BJ (cell line): ENCODE measurements at regions not wholly inside any gene's neighbourhood (a gene's known extent, or its start where the extent isn't known, plus 50 kb on each side); places are given as distances from the start of the nearest gene placed in this dataset.

ENCODE experiments used
- CTCF ChIA-PET: fragments of 350-600 bp; formaldehyde crosslinking; extraction: SDS; loops from one replicate; lab custom pipeline; 2021; ENCODE audit warnings: antibody characterized with exemption, inconsistent platforms; lab: Yijun Ruan, JAX
- POLR2A ChIA-PET: fragments of 300-600 bp; sonication (Branson Sonifier 250); formaldehyde crosslinking; extraction: SDS; loops from one replicate; lab custom pipeline; 2021; ENCODE audit warnings: antibody characterized with exemption; lab: Charles Lee
- DNase-seq: peaks from one replicate; pipeline ENCODE4 v3.0.0-alpha.2; 2011; ENCODE audit warnings: low read depth
- H3K27me3 ChIP-seq: 2 replicates; pipeline ENCODE4 v1.6.0; 2011; ENCODE audit warnings: low read length; ENCODE audit not compliant: control insufficient read depth, insufficient read depth
- H3K36me3 ChIP-seq: 2 replicates; pipeline ENCODE4 v1.5.1; 2011; ENCODE audit warnings: low read length; ENCODE audit not compliant: control insufficient read depth, insufficient read depth
- H3K4me3 ChIP-seq: 2 replicates; pipeline ENCODE4 v1.5.1; 2011; ENCODE audit warnings: low read depth, mild to moderate bottlenecking, control low read depth, low read length
- TF ChIP-seq, protein P1 (sequence below): IDR thresholded peaks from 2 replicates; pipeline ENCODE4 v1.5.1; 2011; ENCODE audit warnings: low read depth, mild to moderate bottlenecking, control low read depth, inconsistent platforms, low read length, moderate library complexity; ENCODE audit not compliant: insufficient read depth

- CTCF ChIA-PET, result no interaction called here
- no peaks in the 10 kb centered on the region for H3K36me3 ChIP-seq
- no peak overlapping the region for H3K4me3 ChIP-seq
- no peaks in the 10 kb centered on the region for H3K27me3 ChIP-seq
- no peak for DNase-seq
- TF ChIP-seq, protein P1, sequence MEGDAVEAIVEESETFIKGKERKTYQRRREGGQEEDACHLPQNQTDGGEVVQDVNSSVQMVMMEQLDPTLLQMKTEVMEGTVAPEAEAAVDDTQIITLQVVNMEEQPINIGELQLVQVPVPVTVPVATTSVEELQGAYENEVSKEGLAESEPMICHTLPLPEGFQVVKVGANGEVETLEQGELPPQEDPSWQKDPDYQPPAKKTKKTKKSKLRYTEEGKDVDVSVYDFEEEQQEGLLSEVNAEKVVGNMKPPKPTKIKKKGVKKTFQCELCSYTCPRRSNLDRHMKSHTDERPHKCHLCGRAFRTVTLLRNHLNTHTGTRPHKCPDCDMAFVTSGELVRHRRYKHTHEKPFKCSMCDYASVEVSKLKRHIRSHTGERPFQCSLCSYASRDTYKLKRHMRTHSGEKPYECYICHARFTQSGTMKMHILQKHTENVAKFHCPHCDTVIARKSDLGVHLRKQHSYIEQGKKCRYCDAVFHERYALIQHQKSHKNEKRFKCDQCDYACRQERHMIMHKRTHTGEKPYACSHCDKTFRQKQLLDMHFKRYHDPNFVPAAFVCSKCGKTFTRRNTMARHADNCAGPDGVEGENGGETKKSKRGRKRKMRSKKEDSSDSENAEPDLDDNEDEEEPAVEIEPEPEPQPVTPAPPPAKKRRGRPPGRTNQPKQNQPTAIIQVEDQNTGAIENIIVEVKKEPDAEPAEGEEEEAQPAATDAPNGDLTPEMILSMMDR, result no peak
- POLR2A ChIA-PET, result no interaction called here
Observed at GRCh38 chr4:11843340-11843739, 414.6 kb upstream of the HS3ST1 start.

- ChIA-PET CTCF (no interaction called here), POLR2A (no interaction called here)
- no peaks in the 10 kb centered on the region for H3K27me3 ChIP-seq
- H3K4me3 ChIP-seq, result no peak overlapping the region
- no peak for DNase-seq
- H3K36me3 ChIP-seq, result no peaks in the 10 kb centered on the region
- TF ChIP-seq, protein P1, result no peak
Observed at GRCh38 chr4:11842620-11843263, 414.0 kb upstream of the HS3ST1 start.

DNA sequence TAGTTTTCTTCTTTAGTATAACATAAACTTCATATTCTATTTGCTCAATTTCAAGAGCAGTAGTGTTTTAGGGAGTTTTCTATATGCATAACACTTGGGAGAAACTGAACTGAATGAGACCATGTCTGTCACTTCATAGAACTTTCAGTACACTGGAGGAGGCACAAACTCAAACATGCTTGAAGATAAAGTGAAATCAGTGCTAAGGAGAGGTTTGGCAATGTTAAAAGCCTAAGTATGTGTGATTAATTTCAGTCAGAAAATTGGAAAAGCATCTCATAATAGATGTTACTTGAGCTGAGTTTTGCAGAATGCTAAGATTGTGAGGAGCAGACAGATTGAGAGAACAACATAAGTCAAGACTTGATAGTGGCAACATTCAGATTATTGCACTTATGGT is 411.2 kb upstream of the HS3ST1 start:
- TF ChIP-seq, protein P1, result no peak
- DNase-seq, result no peak
- ChIA-PET POLR2A (no interaction called here), CTCF (no interaction called here)
- no peaks in the 10 kb centered on the region for H3K27me3 ChIP-seq
- no peaks in the 10 kb centered on the region for H3K36me3 ChIP-seq
- H3K4me3 ChIP-seq, result no peak overlapping the region

DNA sequence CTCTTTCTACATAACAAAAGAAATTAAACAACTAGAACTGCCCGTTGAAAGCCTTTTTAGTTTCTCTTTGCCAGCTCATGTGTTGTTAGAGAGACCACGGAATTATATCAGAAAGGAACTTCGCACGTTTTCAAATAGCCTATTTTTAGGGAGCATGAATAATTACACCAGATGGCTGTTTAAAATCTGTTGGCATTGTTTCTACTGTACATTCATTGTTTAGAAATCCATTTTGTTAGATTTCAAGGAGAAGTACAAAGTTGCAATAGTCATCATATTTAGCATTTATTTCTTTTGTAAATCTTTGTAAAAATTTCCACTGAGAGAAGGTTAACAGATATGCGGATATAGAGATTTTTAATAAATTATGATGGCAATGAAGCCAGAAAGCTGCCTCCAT is 403.0 kb upstream of the HS3ST1 start:
- H3K4me3 ChIP-seq, result no peak overlapping the region
- ChIA-PET POLR2A (no interaction called here), CTCF (no interaction called here)
- H3K36me3 ChIP-seq, result no peaks in the 10 kb centered on the region
- no peaks in the 10 kb centered on the region for H3K27me3 ChIP-seq
- TF ChIP-seq, protein P1, result no peak
- no peak for DNase-seq

DNA sequence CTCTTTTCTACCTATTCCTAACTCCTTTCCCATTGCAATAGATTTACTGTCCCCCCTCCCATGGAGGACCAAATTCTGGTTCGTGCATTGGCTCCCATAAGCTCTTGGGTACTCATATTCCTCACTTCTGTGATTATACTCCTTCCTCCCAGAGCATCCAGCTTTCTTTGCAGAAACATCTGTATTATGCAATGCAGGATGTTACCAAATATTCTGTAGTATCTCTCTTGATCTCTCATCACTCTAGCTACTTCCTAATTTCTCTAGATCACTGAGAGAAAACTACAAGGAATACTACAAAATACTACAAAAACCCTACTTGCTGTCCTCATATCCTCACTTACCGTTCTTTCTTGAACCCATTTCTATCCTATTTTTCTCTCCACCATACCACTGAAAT is 395.9 kb upstream of the HS3ST1 start:
- DNase-seq, result no peak
- Histone ChIP-seq H3K27me3 (no peaks in the 10 kb centered on the region), H3K4me3 (no peak overlapping the region), H3K36me3 (no peaks in the 10 kb centered on the region)
- POLR2A ChIA-PET, result no interaction called here
- CTCF ChIA-PET, result no interaction called here
- TF ChIP-seq, protein P1, result no peak
